Transverse colon (tissue), 4 donors: ENCODE measurements at regions not wholly inside any gene's neighbourhood (a gene's known extent, or its start where the extent isn't known, plus 50 kb on each side); places are given as distances from the start of the nearest gene placed in this dataset.
"Not testable (repeated sequence)": the region's sequence is repeated elsewhere in the genome, so short reads cannot be mapped to it uniquely, and the experiment has no call there.

ENCODE experiments used
- CTCF ChIP-seq, 5 experiments: fragments of 200-600 bp in 3 of 5; fragments of 450-650 bp in 2 of 5; sonication (generic) in 3 of 5; IDR thresholded peaks; 1 replicate in 2 of 5; 2 replicates in 3 of 5; pipeline ENCODE4 v1.5.1; 2016 to 2017; ENCODE audit warnings: antibody characterized with exemption in 5 of 5, inconsistent platforms in 3 of 5, mild to moderate bottlenecking in 2 of 5, moderate library complexity in 1 of 5
- POLR2A ChIP-seq: fragments of 450-650 bp; IDR thresholded peaks from one replicate; pipeline ENCODE4 v1.6.1; 2016; ENCODE audit warnings: antibody characterized with exemption, mild to moderate bottlenecking, moderate library complexity
- POLR2AphosphoS5 ChIP-seq, 3 donors: sonication (generic); formaldehyde crosslinking; IDR thresholded peaks; one replicate each; pipeline ENCODE4 v1.6.1; 2016; ENCODE audit warnings: antibody characterized with exemption in 3 of 3

GRCh38 chr12:9309749-9310148 is 101.6 kb upstream of the PZP start:
- not testable (repeated sequence) for TF ChIP-seq CTCF (IDR thresholded peaks at IDR 0.05); POLR2AphosphoS5 (IDR thresholded peaks at IDR 0.05); POLR2A
